HCT116 (cell line): ENCODE measurements at regions not wholly inside any gene's neighbourhood (a gene's known extent, or its start where the extent isn't known, plus 50 kb on each side); places are given as distances from the start of the nearest gene placed in this dataset.

ENCODE experiments used
- EZH2 ChIP-seq: fragments of 200-600 bp; sonication (generic); IDR thresholded peaks from 2 replicates; pipeline ENCODE4 v1.6.1; 2017; ENCODE audit warnings: antibody characterized with exemption, mixed run types
- EZH2phosphoT487 ChIP-seq: fragments of 200-600 bp; IDR thresholded peaks from 2 replicates; pipeline ENCODE4 v1.6.1; 2018; ENCODE audit warnings: antibody characterized with exemption, borderline replicate concordance
- JUND ChIP-seq: IDR thresholded peaks from 2 replicates; pipeline ENCODE4 v1.6.1; 2012
- POLR2A ChIP-seq: IDR thresholded peaks from 2 replicates; pipeline ENCODE4 v1.7.0; 2011; ENCODE audit warnings: borderline replicate concordance; ENCODE audit not compliant: insufficient read depth, insufficient read length; ENCODE audit errors: extremely low read depth
- POLR2AphosphoS5 ChIP-seq: IDR thresholded peaks from 2 replicates; pipeline ENCODE4 v1.6.1; 2011; ENCODE audit warnings: mild to moderate bottlenecking, low read depth, low read length, moderate library complexity
- RAD21 ChIP-seq: IDR thresholded peaks from 2 replicates; pipeline ENCODE4 v1.6.1; 2012; ENCODE audit warnings: low read depth, mild to moderate bottlenecking
- SRF ChIP-seq: IDR thresholded peaks from 2 replicates; pipeline ENCODE4 v1.6.1; 2012; ENCODE audit warnings: low read depth
- YY1 ChIP-seq: IDR thresholded peaks from 2 replicates; pipeline ENCODE4 v1.6.1; 2011; ENCODE audit warnings: low read length, low read depth, moderate library complexity, mild to moderate bottlenecking; ENCODE audit not compliant: insufficient replicate concordance; ENCODE audit errors: extremely low read depth
- TF ChIP-seq, protein P1 (sequence below), 3 experiments: fragments of 200-600 bp in 1 of 3; sonication (generic) in 1 of 3; IDR thresholded peaks in 2 of 3; conservative IDR thresholded peaks in 1 of 3; 2 replicates each; pipeline ENCODE4 v1.5.1; 2012 to 2017; ENCODE audit warnings: low read depth in 2 of 3, low read length in 2 of 3, antibody characterized with exemption in 1 of 3, borderline replicate concordance in 1 of 3, control low read depth in 1 of 3, mild to moderate bottlenecking in 1 of 3, mixed read lengths in 1 of 3, mixed run types in 1 of 3, moderate library complexity in 1 of 3; ENCODE audit not compliant: insufficient read depth in 1 of 3
- TF ChIP-seq, protein P2 (sequence below): IDR thresholded peaks from 2 replicates; pipeline ENCODE4 v1.6.1; 2012; ENCODE audit warnings: low read depth
- TF ChIP-seq, protein P3 (sequence below): IDR thresholded peaks from 2 replicates; pipeline ENCODE4 v1.6.1; 2012

DNA sequence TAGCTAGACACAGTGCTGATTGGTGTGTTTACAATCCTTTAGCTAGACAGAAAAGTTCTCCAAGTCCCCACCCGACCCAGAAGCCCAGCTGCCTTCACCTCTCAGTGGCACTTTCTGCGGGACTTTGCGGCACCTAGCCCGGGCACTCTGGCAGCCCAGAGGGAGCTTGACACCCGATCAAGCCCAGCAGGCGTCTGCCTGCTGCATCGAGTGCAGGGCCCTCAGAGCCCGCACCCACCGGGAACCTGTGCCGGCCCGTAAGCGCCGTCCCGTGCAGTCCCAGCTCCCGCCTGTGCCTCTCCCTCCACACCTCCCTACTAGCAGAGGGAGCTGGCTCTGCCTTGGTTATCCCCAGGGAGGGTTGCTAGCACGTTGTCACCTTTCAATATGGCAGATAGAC is 631.0 kb upstream of the STXBP6 start:
- TF ChIP-seq, protein P1, sequence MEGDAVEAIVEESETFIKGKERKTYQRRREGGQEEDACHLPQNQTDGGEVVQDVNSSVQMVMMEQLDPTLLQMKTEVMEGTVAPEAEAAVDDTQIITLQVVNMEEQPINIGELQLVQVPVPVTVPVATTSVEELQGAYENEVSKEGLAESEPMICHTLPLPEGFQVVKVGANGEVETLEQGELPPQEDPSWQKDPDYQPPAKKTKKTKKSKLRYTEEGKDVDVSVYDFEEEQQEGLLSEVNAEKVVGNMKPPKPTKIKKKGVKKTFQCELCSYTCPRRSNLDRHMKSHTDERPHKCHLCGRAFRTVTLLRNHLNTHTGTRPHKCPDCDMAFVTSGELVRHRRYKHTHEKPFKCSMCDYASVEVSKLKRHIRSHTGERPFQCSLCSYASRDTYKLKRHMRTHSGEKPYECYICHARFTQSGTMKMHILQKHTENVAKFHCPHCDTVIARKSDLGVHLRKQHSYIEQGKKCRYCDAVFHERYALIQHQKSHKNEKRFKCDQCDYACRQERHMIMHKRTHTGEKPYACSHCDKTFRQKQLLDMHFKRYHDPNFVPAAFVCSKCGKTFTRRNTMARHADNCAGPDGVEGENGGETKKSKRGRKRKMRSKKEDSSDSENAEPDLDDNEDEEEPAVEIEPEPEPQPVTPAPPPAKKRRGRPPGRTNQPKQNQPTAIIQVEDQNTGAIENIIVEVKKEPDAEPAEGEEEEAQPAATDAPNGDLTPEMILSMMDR (IDR thresholded peaks at IDR 0.05 in 2 of 3, conservative IDR thresholded peaks at IDR 0.05 in 1 of 3; ENCODE audit: borderline replicate concordance in 1 of 3, insufficient read depth in 1 of 3, low read depth in 2 of 3, low read length in 2 of 3): no peak
- TF ChIP-seq EZH2phosphoT487 (no peak), POLR2AphosphoS5 (no peak), YY1 (no peak), POLR2A (no peak), SRF (no peak), EZH2 (no peak), JUND (no peak), RAD21 (no peak)
- TF ChIP-seq, protein P2, sequence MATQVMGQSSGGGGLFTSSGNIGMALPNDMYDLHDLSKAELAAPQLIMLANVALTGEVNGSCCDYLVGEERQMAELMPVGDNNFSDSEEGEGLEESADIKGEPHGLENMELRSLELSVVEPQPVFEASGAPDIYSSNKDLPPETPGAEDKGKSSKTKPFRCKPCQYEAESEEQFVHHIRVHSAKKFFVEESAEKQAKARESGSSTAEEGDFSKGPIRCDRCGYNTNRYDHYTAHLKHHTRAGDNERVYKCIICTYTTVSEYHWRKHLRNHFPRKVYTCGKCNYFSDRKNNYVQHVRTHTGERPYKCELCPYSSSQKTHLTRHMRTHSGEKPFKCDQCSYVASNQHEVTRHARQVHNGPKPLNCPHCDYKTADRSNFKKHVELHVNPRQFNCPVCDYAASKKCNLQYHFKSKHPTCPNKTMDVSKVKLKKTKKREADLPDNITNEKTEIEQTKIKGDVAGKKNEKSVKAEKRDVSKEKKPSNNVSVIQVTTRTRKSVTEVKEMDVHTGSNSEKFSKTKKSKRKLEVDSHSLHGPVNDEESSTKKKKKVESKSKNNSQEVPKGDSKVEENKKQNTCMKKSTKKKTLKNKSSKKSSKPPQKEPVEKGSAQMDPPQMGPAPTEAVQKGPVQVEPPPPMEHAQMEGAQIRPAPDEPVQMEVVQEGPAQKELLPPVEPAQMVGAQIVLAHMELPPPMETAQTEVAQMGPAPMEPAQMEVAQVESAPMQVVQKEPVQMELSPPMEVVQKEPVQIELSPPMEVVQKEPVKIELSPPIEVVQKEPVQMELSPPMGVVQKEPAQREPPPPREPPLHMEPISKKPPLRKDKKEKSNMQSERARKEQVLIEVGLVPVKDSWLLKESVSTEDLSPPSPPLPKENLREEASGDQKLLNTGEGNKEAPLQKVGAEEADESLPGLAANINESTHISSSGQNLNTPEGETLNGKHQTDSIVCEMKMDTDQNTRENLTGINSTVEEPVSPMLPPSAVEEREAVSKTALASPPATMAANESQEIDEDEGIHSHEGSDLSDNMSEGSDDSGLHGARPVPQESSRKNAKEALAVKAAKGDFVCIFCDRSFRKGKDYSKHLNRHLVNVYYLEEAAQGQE: no peak
- TF ChIP-seq, protein P3, sequence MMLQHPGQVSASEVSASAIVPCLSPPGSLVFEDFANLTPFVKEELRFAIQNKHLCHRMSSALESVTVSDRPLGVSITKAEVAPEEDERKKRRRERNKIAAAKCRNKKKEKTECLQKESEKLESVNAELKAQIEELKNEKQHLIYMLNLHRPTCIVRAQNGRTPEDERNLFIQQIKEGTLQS: no peak
